A549 (cell line): ENCODE measurements at regions not wholly inside any gene's neighbourhood (a gene's known extent, or its start where the extent isn't known, plus 50 kb on each side); places are given as distances from the start of the nearest gene placed in this dataset.

Experiments used
- ATAC-seq, 2 experiments: fragments of 200-7000 bp in 1 of 2; fragments of >200 bp in 1 of 2; cut with Nextera tagmentation in 1 of 2; cut with Tn5 transposase in 1 of 2; 3 replicates each; pipeline versions ENCODE4 v1.8.0 to v1.9.1; 2018 to 2020; ENCODE audit warnings: mild to moderate bottlenecking in 1 of 2, moderate library complexity in 1 of 2
- CTCF ChIA-PET: fragments of 300-600 bp; sonication (Branson Sonifier 250); formaldehyde crosslinking; extraction: SDS; loops from one replicate; lab custom pipeline; 2021; ENCODE audit warnings: antibody characterized with exemption, inconsistent platforms; lab: Yijun Ruan, JAX
- POLR2A ChIA-PET: fragments of 350-600 bp; formaldehyde crosslinking; extraction: SDS; loops from one replicate; lab custom pipeline; 2021; ENCODE audit warnings: antibody characterized with exemption, inconsistent platforms; lab: Yijun Ruan, JAX
- DNase-seq, 2 experiments: peaks; one replicate each; pipeline versions ENCODE4 v3.0.0 to v3.0.0-alpha.2; 2011 to 2016; ENCODE audit warnings: low read depth in 1 of 2, low spot score in 1 of 2
- FAIRE-seq: peaks from 2 replicates; lab custom pipeline; 2011; peaks lifted over from hg19 to GRCh38; lab: Jason Lieb, UNC
- H3K27ac ChIP-seq, 2 experiments: fragments of >200 bp; sonication (Bioruptor Twin); formaldehyde crosslinking; 3 replicates each; pipeline ENCODE4 v1.5.1; 2016 to 2017
- H3K4me1 ChIP-seq: fragments of >200 bp; sonication (Bioruptor Twin); formaldehyde crosslinking; 3 replicates; pipeline ENCODE4 v1.6.1; 2016
- H3K4me2 ChIP-seq: fragments of >200 bp; sonication (Bioruptor Twin); formaldehyde crosslinking; 3 replicates; pipeline ENCODE4 v1.6.1; 2016
- H3K4me3 ChIP-seq: fragments of >200 bp; sonication (Bioruptor Twin); formaldehyde crosslinking; 3 replicates; pipeline ENCODE4 v1.5.1; 2016
- H3K9me3 ChIP-seq: fragments of >200 bp; sonication (Bioruptor Twin); formaldehyde crosslinking; 3 replicates; pipeline ENCODE4 v1.6.1; 2016
- ATOH8 ChIP-seq: fragments of 250-450 bp; sonication (Bioruptor Pico); IDR thresholded peaks from 2 replicates; pipeline ENCODE4 v1.5.0; 2020; ENCODE audit warnings: low read depth, mild to moderate bottlenecking, moderate library complexity
- BCL3 ChIP-seq: fragments of >200 bp; sonication (Bioruptor Twin); formaldehyde crosslinking; IDR thresholded peaks from 3 replicates; pipeline ENCODE4 v1.6.1; 2016
- BHLHE40 ChIP-seq: IDR thresholded peaks from 2 replicates; pipeline ENCODE4 v1.6.1; 2012; ENCODE audit warnings: low read depth, low read length, inconsistent platforms
- CBX2 ChIP-seq: fragments of 200-600 bp; sonication (generic); IDR thresholded peaks from 2 replicates; pipeline ENCODE4 v1.6.1; 2016; ENCODE audit warnings: low read depth, mild to moderate bottlenecking, borderline replicate concordance
- CHD2 ChIP-seq: fragments of 150-350 bp; IDR thresholded peaks from 2 replicates; pipeline ENCODE4 v1.6.1; 2014; ENCODE audit warnings: low read length; ENCODE audit not compliant: partially characterized antibody
- CTCF ChIP-seq: fragments of >200 bp; sonication (Bioruptor Twin); formaldehyde crosslinking; IDR thresholded peaks from 3 replicates; pipeline ENCODE4 v1.5.1; 2016
- EHF ChIP-seq: fragments of 250-450 bp; sonication (Bioruptor Pico); IDR thresholded peaks from 2 replicates; pipeline ENCODE4 v1.5.0; 2020; ENCODE audit warnings: mild to moderate bottlenecking
- EP300 ChIP-seq, 2 experiments: fragments of >200 bp; sonication (Bioruptor Twin); formaldehyde crosslinking; IDR thresholded peaks; 2 replicates in 1 of 2; 3 replicates in 1 of 2; pipeline ENCODE4 v1.6.1; 2016 to 2017
- FOSL2 ChIP-seq, 2 experiments: fragments of 450-650 bp in 1 of 2; fragments of >200 bp in 1 of 2; sonication (Bioruptor Twin) in 1 of 2; formaldehyde crosslinking; IDR thresholded peaks; 2 replicates each; pipeline versions ENCODE4 v1.5.0 to v1.6.1; 2016 to 2020; ENCODE audit warnings: mild to moderate bottlenecking in 1 of 2, moderate library complexity in 1 of 2
- FOXS1 ChIP-seq: fragments of 250-450 bp; sonication (Bioruptor Pico); IDR thresholded peaks from 2 replicates; pipeline ENCODE4 v1.5.0; 2020; ENCODE audit warnings: mild to moderate bottlenecking, moderate library complexity
- HEYL ChIP-seq: fragments of 250-450 bp; sonication (Bioruptor Pico); IDR thresholded peaks from 2 replicates; pipeline ENCODE4 v1.8.0; 2021; ENCODE audit warnings: mild to moderate bottlenecking, moderate library complexity
- HMGXB4 ChIP-seq: fragments of 250-450 bp; sonication (Bioruptor Pico); IDR thresholded peaks from 2 replicates; pipeline ENCODE4 v1.5.0; 2021; ENCODE audit warnings: mild to moderate bottlenecking, moderate library complexity, borderline replicate concordance
- HOXB13 ChIP-seq: fragments of 250-450 bp; sonication (Bioruptor Pico); IDR thresholded peaks from 2 replicates; pipeline ENCODE4 v1.5.0; 2020; ENCODE audit warnings: low read depth, mild to moderate bottlenecking, moderate library complexity
- JUN ChIP-seq, 2 experiments: fragments of >200 bp; sonication (Bioruptor Twin); formaldehyde crosslinking; IDR thresholded peaks; 2 replicates in 1 of 2; 3 replicates in 1 of 2; pipeline ENCODE4 v1.6.1; 2016 to 2017
- JUNB ChIP-seq: fragments of >200 bp; sonication (Bioruptor Twin); formaldehyde crosslinking; IDR thresholded peaks from 2 replicates; pipeline ENCODE4 v1.6.1; 2016
- KDM1A ChIP-seq: fragments of 200-600 bp; sonication (generic); IDR thresholded peaks from 2 replicates; pipeline ENCODE4 v1.6.1; 2016; ENCODE audit warnings: low read depth, mild to moderate bottlenecking
- MAZ ChIP-seq: fragments of 150-350 bp; IDR thresholded peaks from 2 replicates; pipeline ENCODE4 v1.6.1; 2014; ENCODE audit warnings: antibody characterized with exemption, low read depth, low read length, borderline replicate concordance
- MYC ChIP-seq: IDR thresholded peaks from 2 replicates; pipeline ENCODE4 v1.6.1; 2012; ENCODE audit warnings: mild to moderate bottlenecking, inconsistent platforms, low read length, improper control_type of control experiment, borderline replicate concordance
- NFE2L2 ChIP-seq: fragments of 150-350 bp; conservative IDR thresholded peaks from 2 replicates; pipeline ENCODE4 v1.6.1; 2014; ENCODE audit warnings: low read length
- POLR2A ChIP-seq: IDR thresholded peaks from 2 replicates; pipeline ENCODE4 v1.6.1; 2012; ENCODE audit warnings: mild to moderate bottlenecking, low read length
- RAD21 ChIP-seq, 2 experiments: fragments of >200 bp in 1 of 2; sonication (Bioruptor Twin) in 1 of 2; formaldehyde crosslinking in 1 of 2; IDR thresholded peaks in 1 of 2; conservative IDR thresholded peaks in 1 of 2; 2 replicates in 1 of 2; 3 replicates in 1 of 2; pipeline ENCODE4 v1.6.1; 2012 to 2018; ENCODE audit warnings: inconsistent platforms in 1 of 2
- RARB ChIP-seq: fragments of 250-450 bp; sonication (Bioruptor Pico); IDR thresholded peaks from 2 replicates; pipeline ENCODE4 v1.8.0; 2021; ENCODE audit warnings: mild to moderate bottlenecking, moderate library complexity
- RNF2 ChIP-seq: fragments of 200-600 bp; sonication (generic); IDR thresholded peaks from 2 replicates; pipeline ENCODE4 v1.6.1; 2016; ENCODE audit warnings: low read depth, mild to moderate bottlenecking, antibody characterized with exemption, moderate library complexity, borderline replicate concordance
- SREBF2 ChIP-seq: fragments of 450-650 bp; IDR thresholded peaks from 2 replicates; pipeline ENCODE4 v1.6.1; 2014; ENCODE audit warnings: mild to moderate bottlenecking, moderate library complexity
- TFCP2L1 ChIP-seq: fragments of 250-450 bp; sonication (Bioruptor Pico); IDR thresholded peaks from 2 replicates; pipeline ENCODE4 v1.5.0; 2021; ENCODE audit warnings: mild to moderate bottlenecking
- USF2 ChIP-seq: fragments of 450-650 bp; IDR thresholded peaks from 2 replicates; pipeline ENCODE4 v1.6.1; 2014; ENCODE audit warnings: antibody characterized with exemption
- ZNF302 ChIP-seq: fragments of 250-450 bp; sonication (Bioruptor Pico); IDR thresholded peaks from 2 replicates; pipeline ENCODE4 v1.9.0; 2021; ENCODE audit warnings: inconsistent platforms, mild to moderate bottlenecking, moderate library complexity
- ZSCAN20 ChIP-seq: fragments of 250-450 bp; sonication (Bioruptor Pico); IDR thresholded peaks from 2 replicates; pipeline ENCODE4 v1.8.0; 2022; ENCODE audit warnings: mild to moderate bottlenecking, moderate library complexity
- WGBS: methylation state at CpG from one replicate; pipeline ENCODE4 v1.1.6; 2017; ENCODE audit errors: missing lambda C conversion rate; 5-methylcytosine and 5-hydroxymethylcytosine counted together

- FAIRE-seq (no peak), ATAC-seq (no peak), DNase-seq (no peak)
- TF ChIP-seq EP300 (IDR thresholded peaks at IDR 0.05), result no peak
- no peak for TF ChIP-seq RNF2
- TF ChIP-seq ZNF302 (CRISPR knock-in tag), result no peak
- no peak for TF ChIP-seq RARB (CRISPR knock-in tag)
- no peak for TF ChIP-seq CTCF
- no peak for TF ChIP-seq HEYL (CRISPR knock-in tag)
- no peak for TF ChIP-seq SREBF2
- no peak for TF ChIP-seq CBX2
- no peak for TF ChIP-seq ATOH8
- TF ChIP-seq POLR2A, result no peak
- no peak for TF ChIP-seq RAD21 (conservative IDR thresholded peaks at IDR 0.05 in 1 of 2, IDR thresholded peaks at IDR 0.05 in 1 of 2)
- no peak for TF ChIP-seq FOSL2 (IDR thresholded peaks at IDR 0.05)
- no peak for TF ChIP-seq FOSL2 (CRISPR knock-in tag; IDR thresholded peaks at IDR 0.05)
- no peak for TF ChIP-seq KDM1A
- POLR2A ChIA-PET, result no interaction called here
- Histone ChIP-seq H3K4me2 (no peak overlapping the region), H3K9me3 (no peaks in the 10 kb centered on the region), H3K4me1 (no peaks in the 10 kb centered on the region), H3K27ac (no peak overlapping the region), H3K4me3 (no peak overlapping the region)
- WGBS, result 71% methylated on average over 5 of the region's 5 CpGs
- CTCF ChIA-PET, result no interaction called here
Measured at GRCh38 chr2:224135881-224136280, 96.8 kb upstream of the SERPINE2 start.

- 88% methylated on average over 4 of the region's 4 CpGs for WGBS
- POLR2A ChIA-PET, result no interaction called here
- Histone ChIP-seq H3K4me1 (no peaks in the 10 kb centered on the region), H3K9me3 (no peaks in the 10 kb centered on the region), H3K4me3 (no peak overlapping the region), H3K27ac (no peak overlapping the region), H3K4me2 (no peak overlapping the region)
- DNase-seq (no peak), FAIRE-seq (no peak), ATAC-seq (no peak)
- TF ChIP-seq BCL3, result no peak
- no peak for TF ChIP-seq NFE2L2
- CTCF ChIA-PET, result interaction anchor here (1.0 to 2.6 kb wide), 2 partner anchors 141 to 164 kb away, joined by 3 to 9 read pairs; no protein-coding TSS in a partner anchor
Measured at GRCh38 chr2:224134003-224134734, 95.1 kb upstream of the SERPINE2 start.

GRCh38 chr2:224133387-224133786 lies 94.3 kb upstream of the SERPINE2 start:
- FAIRE-seq (no peak), DNase-seq (no peak), ATAC-seq (no peak)
- no peaks in the 10 kb centered on the region for H3K4me1 ChIP-seq
- WGBS, result 50% methylated on average over 4 of the region's 4 CpGs
- CTCF ChIA-PET, result interaction anchor here (1.0 to 2.6 kb wide), 2 partner anchors 140 to 163 kb away, joined by 3 to 9 read pairs; no protein-coding TSS in a partner anchor
- POLR2A ChIA-PET, result no interaction called here
- H3K27ac ChIP-seq, result no peak overlapping the region
- H3K9me3 ChIP-seq, result no peaks in the 10 kb centered on the region
- no peak overlapping the region for H3K4me2 ChIP-seq
- no peak overlapping the region for H3K4me3 ChIP-seq
- TF ChIP-seq HOXB13 (no peak), JUNB (no peak), MYC (no peak), HMGXB4 (CRISPR knock-in tag) (no peak), JUN (IDR thresholded peaks at IDR 0.05) (no peak), CHD2 (no peak), RNF2 (no peak), EHF (CRISPR knock-in tag) (no peak), MAZ (no peak), BHLHE40 (no peak), TFCP2L1 (CRISPR knock-in tag) (no peak), FOXS1 (no peak), ZSCAN20 (CRISPR knock-in tag) (no peak), USF2 (no peak)
